SK-N-MC (cell line): ENCODE measurements at regions not wholly inside any gene's neighbourhood (a gene's known extent, or its start where the extent isn't known, plus 50 kb on each side); places are given as distances from the start of the nearest gene placed in this dataset.

Experiments used
- EZH2 ChIP-seq: fragments of 200-600 bp; sonication (generic); IDR thresholded peaks from one replicate; pipeline ENCODE4 v1.6.1; 2017; ENCODE audit warnings: antibody characterized with exemption
- POLR2AphosphoS5 ChIP-seq: IDR thresholded peaks from 2 replicates; pipeline ENCODE4 v1.6.1; 2012; ENCODE audit warnings: mild to moderate bottlenecking, low read depth, low read length, borderline replicate concordance

DNA sequence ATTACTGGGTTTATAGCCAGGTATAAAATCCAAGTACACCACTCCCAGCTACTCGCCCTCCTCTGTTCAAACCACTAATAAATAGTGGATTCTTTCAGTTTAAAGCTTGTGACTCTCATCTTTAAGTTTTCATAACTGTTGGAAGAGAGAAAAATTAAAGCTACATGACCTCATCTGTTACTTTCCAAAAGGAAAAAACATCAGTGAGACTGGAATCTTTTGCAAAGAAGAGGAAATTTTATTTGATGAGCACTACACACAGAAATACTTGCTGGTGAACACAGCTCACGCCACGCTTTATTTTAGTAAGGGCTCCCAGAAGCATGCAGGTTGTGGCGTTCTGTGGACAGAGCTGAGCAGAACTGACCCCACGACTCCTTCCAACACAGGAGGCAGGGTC is 527.0 kb upstream of the MGMT start:
- no peak for TF ChIP-seq EZH2
- TF ChIP-seq POLR2AphosphoS5: no peak
